GM12873 (cell line): ENCODE measurements at regions not wholly inside any gene's neighbourhood (a gene's known extent, or its start where the extent isn't known, plus 50 kb on each side); places are given as distances from the start of the nearest gene placed in this dataset.

Source experiments
- CTCF ChIP-seq: IDR thresholded peaks from 2 replicates; pipeline ENCODE4 v1.5.1; 2012; ENCODE audit warnings: low read depth, mild to moderate bottlenecking, moderate library complexity, low read length, control low read depth; ENCODE audit not compliant: insufficient read depth; ENCODE audit errors: missing control alignments

DNA sequence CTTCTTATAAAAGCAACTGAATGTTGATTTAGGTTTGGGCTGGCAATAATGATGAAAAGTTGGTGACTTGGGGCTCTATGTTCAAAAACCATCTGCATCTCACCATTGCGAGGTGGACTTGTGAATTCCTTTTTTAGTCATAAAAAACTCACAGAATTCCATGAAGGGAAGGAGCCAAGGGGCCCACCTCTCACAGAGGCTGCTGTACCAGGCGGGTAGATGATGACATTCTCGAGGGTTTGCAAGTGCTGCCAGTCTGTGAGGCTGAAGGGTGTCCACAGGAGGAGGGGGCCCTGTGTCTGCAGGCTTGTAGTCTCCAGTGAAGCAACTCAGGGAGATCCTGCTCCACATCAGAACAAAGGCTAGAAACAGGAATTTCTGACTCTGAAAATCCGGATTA is 195.5 kb upstream of the ZNF32 start:
- TF ChIP-seq CTCF = no peak

DNA sequence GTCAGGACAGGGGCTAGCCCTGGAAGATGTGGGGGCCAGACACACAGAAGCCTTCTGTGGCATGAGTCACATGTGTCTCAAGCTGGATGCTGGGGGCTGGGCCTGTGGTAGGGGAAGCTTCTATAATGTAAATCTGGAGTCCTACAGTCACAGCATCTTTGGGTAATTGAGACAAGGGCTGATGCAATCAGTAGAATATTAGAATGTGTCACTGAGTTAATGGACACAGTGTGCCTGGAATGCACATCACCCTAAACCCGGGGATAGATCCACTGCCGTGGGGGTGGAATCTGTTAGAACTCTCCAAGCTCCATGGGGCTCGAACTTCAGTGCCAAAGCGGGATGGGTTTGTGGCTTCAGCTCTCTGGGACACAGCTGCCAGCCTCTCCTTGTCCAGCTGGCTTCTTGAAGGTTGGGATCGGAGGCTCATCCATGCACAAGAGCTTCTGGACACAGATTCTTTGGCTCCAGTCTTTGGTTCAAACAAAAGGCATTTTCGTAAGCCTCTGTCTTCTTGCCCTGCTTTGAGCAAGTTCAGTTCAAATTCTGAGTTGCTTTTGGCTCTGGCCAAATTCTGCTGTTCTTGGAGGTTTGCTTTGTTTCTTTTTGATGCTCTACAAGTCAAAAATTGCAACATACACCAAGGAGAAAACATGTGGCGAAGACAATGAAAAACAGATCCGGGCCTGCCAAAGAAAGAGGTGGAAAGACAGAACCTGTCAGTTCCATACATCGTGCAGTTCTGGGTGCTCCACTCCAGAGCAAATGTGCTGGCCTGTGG is 194.8 kb upstream of the ZNF32 start:
- no peak for TF ChIP-seq CTCF

DNA sequence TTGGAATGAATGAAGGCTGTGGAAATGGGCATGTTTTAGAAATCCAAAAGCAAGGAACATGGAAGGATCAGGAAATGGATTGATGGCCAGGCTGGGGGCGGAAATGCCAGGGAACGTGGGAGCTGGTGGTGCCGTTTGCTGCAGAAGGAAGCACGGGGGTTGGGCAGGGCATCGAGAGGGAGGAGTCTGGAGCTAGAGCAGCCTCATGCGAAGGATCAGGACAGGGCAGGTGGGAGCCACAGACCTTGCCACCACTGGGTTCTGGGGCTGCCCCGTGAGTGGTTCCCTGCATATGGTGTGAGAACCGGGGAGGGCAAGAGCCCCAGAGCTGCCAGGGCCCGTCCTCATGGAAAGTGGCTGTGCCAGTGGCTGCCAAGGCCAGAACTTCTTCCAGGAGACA is 193.8 kb upstream of the ZNF32 start:
- no peak for TF ChIP-seq CTCF

- TF ChIP-seq CTCF = no peak
Observed at GRCh38 chr10:43842072-43842471, 193.4 kb upstream of the ZNF32 start.

DNA sequence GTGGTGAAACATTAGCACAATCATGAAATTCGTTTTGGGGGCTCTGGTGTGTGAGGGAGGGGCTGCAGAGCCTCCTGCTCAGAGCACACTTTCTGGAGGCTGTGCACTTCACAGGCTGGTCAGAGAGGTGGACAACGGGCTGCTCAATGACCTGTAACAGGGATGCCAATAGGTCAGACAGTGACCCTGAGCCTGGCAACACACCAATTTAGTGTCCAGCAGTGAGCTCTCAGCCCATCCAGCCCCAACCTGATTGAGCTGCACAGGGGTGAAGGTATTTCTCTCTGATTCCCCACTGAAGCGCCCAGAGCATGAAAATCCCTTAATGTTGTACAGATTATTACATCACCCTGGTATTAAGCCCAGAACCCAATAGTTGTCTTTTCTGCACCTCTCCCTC is 191.3 kb upstream of the ZNF32 start:
- TF ChIP-seq CTCF = no peak

GRCh38 chr10:43827853-43828252 is 179.2 kb upstream of the ZNF32 start:
- TF ChIP-seq CTCF = no peak

- TF ChIP-seq CTCF = no peak
Observed at GRCh38 chr10:43825984-43826383, 177.3 kb upstream of the ZNF32 start.
